HL-60 (cell line): ENCODE measurements at regions not wholly inside any gene's neighbourhood (a gene's known extent, or its start where the extent isn't known, plus 50 kb on each side); places are given as distances from the start of the nearest gene placed in this dataset.

Source experiments
- GABPA ChIP-seq: IDR thresholded peaks from 2 replicates; pipeline ENCODE4 v1.6.1; 2012; ENCODE audit warnings: low read depth
- POLR2AphosphoS5 ChIP-seq: IDR thresholded peaks from 2 replicates; pipeline ENCODE4 v1.6.1; 2012; ENCODE audit warnings: low read depth
- TF ChIP-seq, protein P1 (sequence below): IDR thresholded peaks from one replicate; pipeline ENCODE4 v1.5.1; 2011; ENCODE audit warnings: low read length, control low read depth, inconsistent platforms; ENCODE audit not compliant: insufficient read depth
- TF ChIP-seq, protein P2 (sequence below): IDR thresholded peaks from 2 replicates; pipeline ENCODE4 v1.6.1; 2012; ENCODE audit warnings: low read depth; ENCODE audit not compliant: insufficient replicate concordance

DNA sequence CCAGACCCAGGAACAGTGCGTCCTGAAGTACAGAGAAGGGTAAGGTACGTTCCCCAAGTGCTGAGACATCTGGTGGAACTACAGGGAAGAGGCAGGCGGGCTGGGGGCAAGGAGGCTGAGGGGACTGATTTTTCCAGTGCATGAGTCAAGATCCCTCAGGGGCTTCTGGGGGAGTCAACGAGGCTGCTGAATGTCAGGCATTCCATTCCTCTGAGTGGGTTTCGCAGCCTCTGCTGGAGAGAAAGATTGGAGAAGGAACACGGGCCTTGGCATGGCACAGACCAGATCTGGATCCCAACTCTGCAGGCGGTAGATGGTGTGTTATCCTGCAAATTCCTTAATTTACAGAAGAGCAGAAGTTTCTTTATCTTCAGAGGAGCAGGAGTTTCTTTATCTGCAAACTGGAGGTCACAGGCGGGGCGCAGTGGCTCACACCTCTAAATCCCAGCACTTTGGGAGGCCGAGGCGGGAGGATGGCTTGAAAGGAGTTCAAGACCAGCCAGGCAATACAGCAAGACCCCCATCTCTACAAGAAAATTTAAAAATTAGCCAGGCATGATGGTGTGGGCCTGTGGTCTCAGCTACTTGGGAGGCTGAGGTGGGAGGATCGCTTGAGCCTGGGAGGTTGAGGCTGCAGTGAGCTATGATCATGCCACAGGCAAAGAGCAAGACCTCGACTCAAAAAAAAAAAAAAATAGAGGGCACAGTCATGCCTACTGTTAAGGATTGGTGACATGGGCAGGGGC is 132.6 kb upstream of the MAP1LC3B2 start:
- TF ChIP-seq, protein P1, sequence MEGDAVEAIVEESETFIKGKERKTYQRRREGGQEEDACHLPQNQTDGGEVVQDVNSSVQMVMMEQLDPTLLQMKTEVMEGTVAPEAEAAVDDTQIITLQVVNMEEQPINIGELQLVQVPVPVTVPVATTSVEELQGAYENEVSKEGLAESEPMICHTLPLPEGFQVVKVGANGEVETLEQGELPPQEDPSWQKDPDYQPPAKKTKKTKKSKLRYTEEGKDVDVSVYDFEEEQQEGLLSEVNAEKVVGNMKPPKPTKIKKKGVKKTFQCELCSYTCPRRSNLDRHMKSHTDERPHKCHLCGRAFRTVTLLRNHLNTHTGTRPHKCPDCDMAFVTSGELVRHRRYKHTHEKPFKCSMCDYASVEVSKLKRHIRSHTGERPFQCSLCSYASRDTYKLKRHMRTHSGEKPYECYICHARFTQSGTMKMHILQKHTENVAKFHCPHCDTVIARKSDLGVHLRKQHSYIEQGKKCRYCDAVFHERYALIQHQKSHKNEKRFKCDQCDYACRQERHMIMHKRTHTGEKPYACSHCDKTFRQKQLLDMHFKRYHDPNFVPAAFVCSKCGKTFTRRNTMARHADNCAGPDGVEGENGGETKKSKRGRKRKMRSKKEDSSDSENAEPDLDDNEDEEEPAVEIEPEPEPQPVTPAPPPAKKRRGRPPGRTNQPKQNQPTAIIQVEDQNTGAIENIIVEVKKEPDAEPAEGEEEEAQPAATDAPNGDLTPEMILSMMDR, result no peak
- TF ChIP-seq GABPA (no peak), POLR2AphosphoS5 (no peak)
- TF ChIP-seq, protein P2, sequence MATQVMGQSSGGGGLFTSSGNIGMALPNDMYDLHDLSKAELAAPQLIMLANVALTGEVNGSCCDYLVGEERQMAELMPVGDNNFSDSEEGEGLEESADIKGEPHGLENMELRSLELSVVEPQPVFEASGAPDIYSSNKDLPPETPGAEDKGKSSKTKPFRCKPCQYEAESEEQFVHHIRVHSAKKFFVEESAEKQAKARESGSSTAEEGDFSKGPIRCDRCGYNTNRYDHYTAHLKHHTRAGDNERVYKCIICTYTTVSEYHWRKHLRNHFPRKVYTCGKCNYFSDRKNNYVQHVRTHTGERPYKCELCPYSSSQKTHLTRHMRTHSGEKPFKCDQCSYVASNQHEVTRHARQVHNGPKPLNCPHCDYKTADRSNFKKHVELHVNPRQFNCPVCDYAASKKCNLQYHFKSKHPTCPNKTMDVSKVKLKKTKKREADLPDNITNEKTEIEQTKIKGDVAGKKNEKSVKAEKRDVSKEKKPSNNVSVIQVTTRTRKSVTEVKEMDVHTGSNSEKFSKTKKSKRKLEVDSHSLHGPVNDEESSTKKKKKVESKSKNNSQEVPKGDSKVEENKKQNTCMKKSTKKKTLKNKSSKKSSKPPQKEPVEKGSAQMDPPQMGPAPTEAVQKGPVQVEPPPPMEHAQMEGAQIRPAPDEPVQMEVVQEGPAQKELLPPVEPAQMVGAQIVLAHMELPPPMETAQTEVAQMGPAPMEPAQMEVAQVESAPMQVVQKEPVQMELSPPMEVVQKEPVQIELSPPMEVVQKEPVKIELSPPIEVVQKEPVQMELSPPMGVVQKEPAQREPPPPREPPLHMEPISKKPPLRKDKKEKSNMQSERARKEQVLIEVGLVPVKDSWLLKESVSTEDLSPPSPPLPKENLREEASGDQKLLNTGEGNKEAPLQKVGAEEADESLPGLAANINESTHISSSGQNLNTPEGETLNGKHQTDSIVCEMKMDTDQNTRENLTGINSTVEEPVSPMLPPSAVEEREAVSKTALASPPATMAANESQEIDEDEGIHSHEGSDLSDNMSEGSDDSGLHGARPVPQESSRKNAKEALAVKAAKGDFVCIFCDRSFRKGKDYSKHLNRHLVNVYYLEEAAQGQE, result no peak
